ENCODE measurements at regions not wholly inside any gene's neighbourhood (a gene's known extent, or its start where the extent isn't known, plus 50 kb on each side); places are given as distances from the start of the nearest gene placed in this dataset.
A peak's percentile ranks its signal among the peaks of the same experiment; 100 is the strongest.

GRCh38 chr3:132818251-132818650 is 96.0 kb upstream of the NPHP3 start:
- DNase-seq, result no peak

DNA sequence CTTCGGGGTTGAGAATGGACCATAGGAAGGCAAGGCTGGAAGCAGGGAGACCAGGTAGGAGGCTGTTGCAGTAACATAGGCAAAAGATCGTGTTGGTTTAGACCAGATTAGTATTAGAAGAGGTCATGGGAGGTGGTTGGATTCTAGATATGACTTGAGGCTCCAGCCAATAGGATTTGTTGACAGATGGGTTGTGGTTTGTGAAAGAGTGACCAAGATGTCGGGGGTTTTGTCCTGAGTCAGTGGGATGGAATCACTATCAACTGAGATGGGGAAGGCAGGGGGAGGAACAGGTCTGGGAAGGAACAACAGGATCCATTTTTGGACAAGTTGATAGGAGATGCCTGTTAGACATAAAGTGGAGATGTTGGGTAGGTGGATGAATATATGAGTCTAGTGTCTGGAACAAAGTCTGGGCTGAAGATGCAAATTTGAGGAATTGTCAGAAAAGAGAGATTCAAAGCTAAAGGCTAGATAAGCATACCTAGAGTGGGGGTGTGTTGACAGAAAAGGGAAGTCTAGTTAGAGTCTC is 95.5 kb upstream of the NPHP3 start:
- DNase-seq, result no peak

- no peak for DNase-seq
Measured at GRCh38 chr3:132805071-132805470, 82.9 kb upstream of the NPHP3 start.

GRCh38 chr3:132804498-132804897 is 82.3 kb upstream of the NPHP3 start:
- DNase-seq, result no peak

- DNase-seq, result peak; percentile 1
Measured at GRCh38 chr3:132803889-132804288, 81.7 kb upstream of the NPHP3 start.

- DNase-seq, result no peak
Measured at GRCh38 chr3:132800958-132801357, 78.7 kb upstream of the NPHP3 start.

- no peak for DNase-seq
Measured at GRCh38 chr3:132790806-132791205, 68.6 kb upstream of the NPHP3 start.

DNA sequence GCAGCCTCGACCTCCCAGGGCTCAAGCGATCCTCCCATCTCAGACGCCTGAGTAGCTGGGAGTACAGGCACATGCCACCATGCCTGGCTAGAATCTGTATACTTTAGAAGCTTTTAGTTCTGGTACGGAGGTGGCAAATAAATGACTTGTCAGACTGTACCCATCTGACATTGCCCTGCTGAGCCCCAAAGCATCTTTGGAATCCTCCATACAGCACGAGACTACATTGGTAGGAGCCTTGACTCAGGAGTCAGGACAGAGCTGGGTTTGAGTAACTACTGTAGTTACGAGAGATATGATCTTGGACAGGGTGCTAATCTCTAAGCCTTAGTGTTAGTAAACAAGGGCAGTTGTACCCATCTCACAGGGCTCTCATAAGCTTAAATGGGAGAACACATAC is 67.8 kb upstream of the NPHP3 start:
- DNase-seq, result no peak

- peak; percentile 4 for DNase-seq
Measured at GRCh38 chr3:132788301-132788671, 66.1 kb upstream of the NPHP3 start.

DNA sequence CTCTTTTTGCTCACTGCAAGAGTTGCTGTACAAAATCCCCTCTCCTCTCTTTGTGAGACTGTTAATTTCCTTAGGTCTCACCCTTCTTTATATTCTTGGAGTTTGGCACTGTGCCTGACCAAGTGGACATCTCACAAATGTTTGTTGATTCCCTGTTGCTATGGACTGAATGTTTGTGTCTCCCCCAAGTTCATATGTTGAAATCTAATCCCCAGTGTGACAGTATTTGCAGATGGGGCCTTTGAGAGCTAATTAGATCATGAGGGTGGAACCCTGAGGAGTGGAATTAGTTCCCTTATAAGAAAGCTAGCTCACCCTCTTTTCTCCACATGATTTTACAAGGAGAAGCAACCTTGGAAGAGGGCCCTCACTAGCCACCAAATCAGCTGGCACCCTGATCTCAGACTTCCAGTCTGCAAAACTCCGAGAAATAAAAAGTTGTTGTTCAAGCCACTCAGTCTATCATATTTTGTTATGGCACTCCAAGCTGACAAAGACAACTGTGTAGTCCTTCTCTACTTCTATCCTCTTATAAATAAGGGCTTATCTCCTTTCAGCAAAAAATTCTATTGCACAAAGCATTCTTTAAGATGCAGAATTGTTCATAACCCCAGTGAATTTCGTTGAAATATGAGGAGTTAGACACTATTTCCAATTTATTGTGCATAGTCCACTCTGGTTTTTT is 65.5 kb upstream of the NPHP3 start:
- DNase-seq, result peak; percentile 34

DNA sequence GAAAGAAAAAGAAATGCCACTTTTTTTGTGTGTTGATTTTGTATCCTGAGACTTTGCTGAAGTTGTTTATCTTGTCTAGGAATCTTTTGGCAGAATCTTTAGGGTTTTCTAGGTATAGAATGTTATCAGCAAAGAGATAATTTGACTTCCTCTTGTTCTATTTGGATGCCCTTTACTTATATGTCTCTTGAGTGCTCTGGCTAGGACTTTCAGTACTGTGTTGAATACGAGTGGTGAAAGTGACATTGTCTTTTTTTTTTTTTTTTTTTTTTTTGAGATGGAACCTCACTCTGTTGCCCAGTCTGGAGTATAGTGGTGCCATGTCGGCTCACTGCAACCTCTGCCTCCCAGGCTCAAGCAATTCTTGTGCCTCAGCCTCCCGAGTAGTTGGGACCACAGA is 64.7 kb upstream of the NPHP3 start:
- no peak for DNase-seq

- DNase-seq, result no peak
Measured at GRCh38 chr3:132785292-132785691, 63.1 kb upstream of the NPHP3 start.

- DNase-seq, result no peak
Measured at GRCh38 chr3:132784502-132785025, 62.4 kb upstream of the NPHP3 start.

DNA sequence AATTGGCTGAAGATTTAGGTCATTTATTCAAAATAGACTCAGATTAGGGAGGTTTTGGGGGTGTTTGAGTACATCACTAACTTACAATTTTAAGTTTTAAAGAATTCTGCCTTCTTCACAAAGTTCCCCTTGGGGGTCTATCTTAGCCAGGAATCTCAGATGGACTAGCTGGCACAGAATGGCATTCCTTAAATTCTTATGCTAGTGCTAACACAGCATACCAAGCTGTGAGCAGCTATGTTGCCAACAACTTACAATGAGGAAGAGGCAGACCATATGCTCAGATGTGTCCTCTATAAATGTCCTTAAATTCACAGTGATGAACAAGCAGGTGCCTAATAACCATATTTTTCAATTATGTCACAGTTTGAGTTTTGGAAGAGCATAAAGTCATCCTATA is 60.9 kb upstream of the NPHP3 start:
- DNase-seq, result no peak

DNA sequence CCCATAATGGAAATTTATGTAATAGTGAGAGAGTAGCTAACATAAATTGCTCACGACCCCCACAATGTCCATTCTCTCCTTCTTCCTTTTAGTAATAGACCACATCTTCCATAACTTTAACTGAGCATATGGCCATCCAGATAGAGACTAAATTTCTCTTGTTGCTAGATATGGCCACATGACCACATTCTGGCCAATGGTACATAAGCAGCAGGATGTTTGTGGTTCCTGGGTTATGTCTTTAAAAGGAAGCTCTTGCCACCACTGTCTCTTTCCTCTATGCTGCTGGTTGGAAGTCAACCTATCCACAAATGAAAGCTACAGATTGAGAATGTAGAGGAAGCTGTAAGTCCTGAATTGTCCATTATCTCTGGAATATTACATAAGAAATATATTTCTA is 59.7 kb upstream of the NPHP3 start:
- no peak for DNase-seq

GRCh38 chr3:132777171-132777570 is 55.0 kb upstream of the NPHP3 start:
- no peak for DNase-seq

- DNase-seq, result no peak
Measured at GRCh38 chr3:132773071-132773619, 50.9 kb upstream of the NPHP3 start.

- no peak for DNase-seq
Measured at GRCh38 chr3:132772252-132772651, 50.0 kb upstream of the NPHP3 start.
